CD4-positive, alpha-beta T cell treated with Interleukin-2 at 100 ng/mL for 4 hours (primary cell): ENCODE measurements at regions not wholly inside any gene's neighbourhood (a gene's known extent, or its start where the extent isn't known, plus 50 kb on each side); places are given as distances from the start of the nearest gene placed in this dataset.

Experiments used
- DNase-seq: peaks from one replicate; pipeline ENCODE4 v3.0.0-alpha.2; 2020; ENCODE audit warnings: low spot score

GRCh38 chr9:105146677-105147076 lies 97.8 kb upstream of the SLC44A1 start:
- no peak for DNase-seq

- DNase-seq: no peak
These were observed 97.2 kb upstream of the SLC44A1 start for GRCh38 chr9:105147110-105147871.

- no peak for DNase-seq
These were observed 96.0 kb upstream of the SLC44A1 start for GRCh38 chr9:105148328-105149006.

GRCh38 chr9:105150991-105151685 lies 93.3 kb upstream of the SLC44A1 start:
- DNase-seq: no peak

- DNase-seq: no peak
These were observed 92.8 kb upstream of the SLC44A1 start for GRCh38 chr9:105151686-105151995.

- no peak for DNase-seq
These were observed 89.7 kb upstream of the SLC44A1 start for GRCh38 chr9:105154723-105155191.

- peak; percentile 53 for DNase-seq
These were observed 87.3 kb upstream of the SLC44A1 start for GRCh38 chr9:105157171-105157583.

- no peak for DNase-seq
These were observed 86.4 kb upstream of the SLC44A1 start for GRCh38 chr9:105158020-105158419.

GRCh38 chr9:105158898-105159297 lies 85.6 kb upstream of the SLC44A1 start:
- no peak for DNase-seq

- no peak for DNase-seq
These were observed 75.6 kb upstream of the SLC44A1 start for GRCh38 chr9:105168870-105169319.

GRCh38 chr9:105171076-105171475 lies 73.4 kb upstream of the SLC44A1 start:
- DNase-seq: no peak

- DNase-seq: no peak
These were observed 72.9 kb upstream of the SLC44A1 start for GRCh38 chr9:105171589-105171988.

GRCh38 chr9:105172436-105172835 lies 72.0 kb upstream of the SLC44A1 start:
- no peak for DNase-seq

- DNase-seq: no peak
These were observed 71.1 kb upstream of the SLC44A1 start for GRCh38 chr9:105173306-105173705.

- no peak for DNase-seq
These were observed 70.6 kb upstream of the SLC44A1 start for GRCh38 chr9:105173826-105174225.

GRCh38 chr9:105176194-105176593 lies 68.3 kb upstream of the SLC44A1 start:
- no peak for DNase-seq

- no peak for DNase-seq
These were observed 66.4 kb upstream of the SLC44A1 start for GRCh38 chr9:105178076-105178475.

GRCh38 chr9:105187781-105188180 lies 56.7 kb upstream of the SLC44A1 start:
- DNase-seq: no peak

- no peak for DNase-seq
These were observed 55.7 kb upstream of the SLC44A1 start for GRCh38 chr9:105188746-105189145.

- DNase-seq: no peak
These were observed 52.8 kb upstream of the SLC44A1 start for GRCh38 chr9:105191508-105192121.

- no peak for DNase-seq
These were observed 50.9 kb upstream of the SLC44A1 start for GRCh38 chr9:105193560-105193959.

- DNase-seq: no peak
These were observed 50.2 kb upstream of the SLC44A1 start for GRCh38 chr9:105194234-105194633.
